Vagina (tissue), 2 donors: ENCODE measurements at regions not wholly inside any gene's neighbourhood (a gene's known extent, or its start where the extent isn't known, plus 50 kb on each side); places are given as distances from the start of the nearest gene placed in this dataset.

Source experiments
- CTCF ChIP-seq, 3 experiments: fragments of 450-650 bp in 2 of 3; fragments of 200-600 bp in 1 of 3; sonication (generic) in 1 of 3; IDR thresholded peaks; one replicate each; pipeline ENCODE4 v1.5.1; 2017 to 2019; ENCODE audit warnings: antibody characterized with exemption in 3 of 3, mild to moderate bottlenecking in 2 of 3, moderate library complexity in 2 of 3
- POLR2A ChIP-seq, 2 donors: fragments of 450-650 bp; IDR thresholded peaks; one replicate each; pipeline ENCODE4 v1.6.1; 2017; ENCODE audit warnings: antibody characterized with exemption in 2 of 2, mild to moderate bottlenecking in 2 of 2, moderate library complexity in 2 of 2

GRCh38 chr10:34906067-34906965, 91.2 kb upstream of the PARD3 start:
- no peak for TF ChIP-seq CTCF (IDR thresholded peaks at IDR 0.05)
- no peak for TF ChIP-seq POLR2A (IDR thresholded peaks at IDR 0.05)
